Activated CD4-positive, CD25-positive, alpha-beta regulatory T cell treated with anti-CD3 and anti-CD28 coated beads, Interleukin-2, amount 50 U/mL, for 16 hours (primary cell): ENCODE measurements at regions not wholly inside any gene's neighbourhood (a gene's known extent, or its start where the extent isn't known, plus 50 kb on each side); places are given as distances from the start of the nearest gene placed in this dataset.

ENCODE experiments used
- DNase-seq: peaks from one replicate; pipeline ENCODE4 v3.0.0-alpha.2; 2020; ENCODE audit warnings: low read depth, low spot score

DNA sequence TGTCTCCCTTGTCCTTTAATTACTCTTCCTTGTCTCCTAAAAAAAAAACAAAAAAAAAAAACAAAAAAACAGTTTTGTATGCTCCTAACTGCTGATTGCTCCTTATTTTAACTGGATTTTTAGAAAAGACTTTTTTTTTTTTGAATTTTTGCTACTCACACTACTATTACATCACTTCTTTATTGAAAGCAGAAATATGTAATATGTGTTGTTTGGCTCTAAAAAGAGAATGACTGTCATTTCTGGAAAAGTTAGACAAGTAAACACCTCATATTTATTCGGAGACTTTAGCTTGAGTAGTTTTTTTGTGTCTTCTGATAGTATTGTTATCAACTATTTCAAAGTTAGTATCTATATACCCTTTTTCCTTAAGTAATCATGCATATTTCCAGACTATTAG, 855.0 kb downstream of the USP25 start:
- DNase-seq: no peak

DNA sequence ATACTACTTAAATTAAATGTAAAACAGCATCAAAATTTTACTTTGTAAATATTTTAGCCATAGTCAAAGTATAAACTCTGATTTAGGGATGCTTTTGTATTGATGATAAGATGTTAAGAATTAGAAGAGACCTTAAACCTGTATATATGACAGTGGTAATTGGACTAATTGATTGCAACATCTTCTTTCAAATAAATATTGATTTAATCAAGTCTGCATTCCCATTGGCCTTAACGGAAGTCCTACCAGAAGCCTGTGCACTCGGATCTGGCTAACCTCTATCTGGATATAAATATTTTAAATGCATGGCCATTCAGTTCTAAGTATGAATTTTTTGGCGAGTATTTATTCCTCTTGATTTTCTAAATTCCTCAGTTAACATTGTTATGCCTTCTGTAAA, 856.1 kb downstream of the USP25 start:
- no peak for DNase-seq

DNA sequence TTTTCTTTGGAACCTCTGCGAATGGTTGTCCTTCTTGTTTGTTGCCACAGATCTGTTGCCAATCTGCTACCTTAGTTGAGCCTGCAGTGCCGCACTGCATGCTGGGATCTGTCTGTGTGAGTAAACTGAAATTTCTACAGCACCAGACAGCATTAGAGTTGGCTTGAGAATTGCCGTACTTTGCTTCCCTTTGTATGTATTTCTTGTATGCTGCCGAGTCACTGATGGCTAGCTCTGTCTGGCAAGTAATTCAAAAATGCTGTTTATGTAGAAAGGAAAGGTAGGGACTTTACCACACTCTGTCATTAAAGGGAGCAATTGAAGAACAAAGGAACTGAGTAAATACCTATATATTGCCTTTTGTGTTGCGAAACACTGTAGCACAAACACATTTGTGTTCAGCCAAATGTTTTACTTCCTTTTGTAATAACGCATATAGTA, 857.4 kb downstream of the USP25 start:
- no peak for DNase-seq

DNA sequence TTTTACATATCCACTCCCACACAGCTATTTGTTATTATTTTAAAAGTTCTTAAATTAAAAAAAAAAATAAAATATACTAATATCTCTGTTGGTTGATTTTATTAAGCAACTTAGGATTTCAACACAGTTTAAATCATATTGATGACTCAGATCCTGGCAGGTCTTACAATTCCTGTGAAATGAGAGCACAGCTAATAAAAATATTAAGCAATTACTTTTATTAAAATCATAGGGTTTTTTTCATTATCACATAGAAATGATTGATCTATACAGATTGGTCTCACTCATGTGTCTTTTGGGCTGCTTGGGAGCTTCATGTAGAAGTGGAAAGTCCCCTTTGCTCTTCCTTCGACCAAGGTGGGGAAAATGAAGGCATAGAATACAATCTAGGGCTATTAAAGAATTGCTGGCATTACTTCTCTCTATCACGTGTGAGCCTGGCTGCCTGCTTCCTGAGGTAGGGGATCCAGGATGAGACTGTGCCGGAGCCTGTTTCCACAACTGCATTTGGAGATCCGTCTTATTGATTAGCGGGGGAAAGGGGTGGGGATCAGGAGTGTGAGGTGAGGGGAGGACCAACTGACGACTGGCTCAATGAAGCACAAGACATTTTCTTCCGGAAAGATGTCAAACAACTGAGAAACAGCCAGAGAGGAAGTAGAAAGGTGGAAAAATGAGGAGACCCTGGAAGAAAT, 858.0 kb downstream of the USP25 start:
- no peak for DNase-seq

- no peak for DNase-seq
Observed at GRCh38 chr21:16588433-16588860, 858.7 kb downstream of the USP25 start.

GRCh38 chr21:16589006-16589898, 859.5 kb downstream of the USP25 start:
- DNase-seq: no peak

GRCh38 chr21:16590186-16590585, 860.4 kb downstream of the USP25 start:
- no peak for DNase-seq

- DNase-seq: no peak
Observed at GRCh38 chr21:16590641-16591292, 861.0 kb downstream of the USP25 start.

DNA sequence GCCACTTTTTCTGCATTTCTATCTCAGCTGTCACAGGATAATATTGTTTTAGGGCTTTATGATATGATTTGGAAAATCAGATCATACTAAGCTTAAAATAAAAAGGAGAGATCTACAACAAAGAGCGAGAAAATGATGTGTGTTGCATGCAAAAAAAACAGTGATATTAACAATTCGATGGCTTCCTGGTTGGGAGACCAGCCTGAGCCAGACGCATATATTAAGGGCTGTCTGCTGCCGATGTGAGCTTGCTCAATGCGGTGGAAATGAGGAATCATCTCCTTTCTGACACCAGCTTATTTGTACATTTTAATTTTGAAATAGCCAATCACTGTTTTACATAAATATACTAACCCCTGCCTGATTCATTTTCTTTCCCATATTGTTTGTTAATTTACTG, 862.6 kb downstream of the USP25 start:
- no peak for DNase-seq

- no peak for DNase-seq
Observed at GRCh38 chr21:16594191-16594590, 864.4 kb downstream of the USP25 start.

- DNase-seq: no peak
Observed at GRCh38 chr21:16596369-16596768, 866.6 kb downstream of the USP25 start.

- DNase-seq: no peak
Observed at GRCh38 chr21:16597753-16598152, 868.0 kb downstream of the USP25 start.

DNA sequence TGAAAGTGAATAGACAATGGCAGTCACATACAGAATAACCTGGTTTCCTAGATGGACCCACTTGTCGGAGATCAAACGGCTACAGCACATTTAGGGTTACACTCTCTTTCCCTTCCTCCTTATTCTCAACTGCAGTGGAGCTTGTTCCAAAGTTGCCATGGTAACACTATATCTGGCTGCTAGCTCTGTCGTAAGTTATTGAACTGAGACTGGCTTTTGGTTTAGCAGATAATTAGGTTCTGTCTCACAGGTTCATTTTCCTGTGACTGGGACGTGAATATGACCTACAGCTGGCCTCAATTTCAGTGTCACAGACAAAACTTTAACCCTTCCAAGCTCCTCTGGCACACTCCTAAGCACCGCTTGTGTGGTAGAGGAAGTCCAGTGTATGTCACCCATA, 875.8 kb downstream of the USP25 start:
- DNase-seq: no peak

GRCh38 chr21:16606271-16606670, 876.5 kb downstream of the USP25 start:
- no peak for DNase-seq

GRCh38 chr21:16608209-16608830, 878.5 kb downstream of the USP25 start:
- no peak for DNase-seq

GRCh38 chr21:16619281-16619680, 889.5 kb downstream of the USP25 start:
- DNase-seq: no peak

DNA sequence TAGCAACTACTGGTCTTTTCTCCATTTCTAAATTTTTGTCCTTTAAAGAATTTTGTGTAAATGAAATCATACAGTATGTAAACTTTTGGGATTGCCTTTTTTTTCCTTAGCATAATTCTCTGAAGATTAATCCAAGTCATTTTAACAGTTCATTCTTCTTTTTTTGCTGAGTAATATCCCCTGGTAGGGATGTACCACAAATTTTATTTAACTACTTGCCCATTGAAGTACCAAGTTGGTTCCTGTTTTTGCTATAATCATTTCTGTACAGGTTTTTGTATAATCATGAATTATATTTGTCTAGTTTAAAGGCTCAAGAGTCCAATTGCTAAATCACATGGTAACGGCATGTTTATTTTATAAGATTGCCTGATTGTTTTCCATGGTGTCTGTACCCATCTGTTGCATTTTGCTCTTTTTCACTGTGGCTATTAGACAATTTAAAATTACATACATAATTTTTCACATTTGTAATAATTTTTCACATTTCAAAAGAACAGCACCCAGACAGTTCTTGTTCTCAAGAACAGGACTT, 891.1 kb downstream of the USP25 start:
- DNase-seq: no peak

DNA sequence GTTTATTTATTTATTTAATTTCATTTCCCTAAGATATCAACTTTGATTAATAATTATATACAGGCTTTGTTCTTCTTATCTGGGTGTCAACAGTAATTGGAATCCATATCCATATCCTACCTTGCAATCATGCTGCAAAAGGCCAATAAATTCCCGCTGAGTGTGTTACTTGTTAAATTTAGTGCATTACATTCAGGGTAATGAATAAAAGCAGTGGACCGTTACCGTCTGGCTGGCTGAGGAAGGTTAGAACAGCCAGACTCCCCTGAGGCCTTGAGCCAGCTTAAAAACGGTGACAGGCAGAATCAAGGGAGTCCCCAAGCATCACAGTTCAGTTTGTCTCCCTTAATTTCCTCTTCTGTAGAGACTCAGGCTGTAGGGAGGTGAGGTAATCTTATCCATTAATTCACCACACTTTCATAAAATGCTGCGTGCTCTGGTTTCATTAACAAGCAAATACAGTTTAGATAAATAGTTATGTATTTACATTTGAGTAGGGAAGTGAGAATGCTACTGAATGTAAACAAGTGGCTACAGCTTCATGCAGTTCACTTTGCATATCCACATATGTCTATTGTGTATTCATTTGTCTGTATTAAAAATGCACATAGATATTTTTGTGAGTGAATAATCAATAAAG, 888.2 kb upstream of the CXADR start:
- DNase-seq: no peak

DNA sequence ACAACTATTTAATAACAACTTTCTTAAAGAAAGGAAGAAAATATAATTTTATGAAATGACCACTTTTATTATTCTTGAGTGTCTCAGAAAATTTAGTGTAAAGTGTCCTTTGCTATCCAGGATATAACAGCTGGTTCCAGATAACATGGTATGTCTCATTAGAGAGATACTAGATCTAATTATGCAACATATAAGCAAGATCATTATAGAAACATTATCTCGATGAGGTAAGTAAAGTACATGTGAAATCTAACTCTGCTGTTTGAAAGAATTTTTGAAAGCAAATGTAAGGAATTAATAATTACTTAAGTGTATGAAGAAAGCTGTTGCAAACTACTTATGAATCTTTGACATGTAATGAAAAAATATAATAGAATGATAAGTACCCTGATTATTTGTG, 887.4 kb upstream of the CXADR start:
- no peak for DNase-seq

DNA sequence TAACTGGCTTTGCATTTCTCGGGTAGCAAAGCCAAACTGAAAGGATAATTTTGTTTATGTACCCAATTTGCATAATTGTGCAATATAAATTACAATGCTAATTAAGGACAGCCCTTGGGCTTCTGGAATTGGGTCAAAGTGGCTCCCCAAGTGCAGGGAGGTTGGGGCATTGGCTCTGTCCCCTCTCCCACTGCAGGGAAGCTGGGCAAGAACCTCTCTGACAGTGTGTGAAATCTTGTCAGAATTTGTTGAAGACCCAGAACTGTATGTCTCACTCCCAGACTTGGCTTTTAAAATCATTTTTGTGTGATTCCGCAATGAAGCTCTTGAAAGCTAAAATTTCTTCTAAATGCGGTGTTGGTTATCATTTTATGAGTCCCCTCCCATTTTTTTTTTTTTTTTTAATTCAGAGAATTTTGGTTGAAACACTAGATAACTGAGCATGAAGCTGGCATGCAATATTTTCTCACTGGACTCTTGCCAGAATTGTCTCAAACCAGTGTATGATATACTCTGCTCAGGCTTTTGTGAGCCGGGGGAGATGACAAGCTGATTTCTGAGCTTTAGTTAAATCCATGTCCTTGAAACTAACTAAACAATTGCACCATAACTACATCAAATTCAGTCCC, 878.9 kb upstream of the CXADR start:
- no peak for DNase-seq

- DNase-seq: no peak
Observed at GRCh38 chr21:16634515-16634914, 878.3 kb upstream of the CXADR start.
